ENCODE measurements at regions not wholly inside any gene's neighbourhood (a gene's known extent, or its start where the extent isn't known, plus 50 kb on each side); places are given as distances from the start of the nearest gene placed in this dataset.

- no peak for TF ChIP-seq POLR2A (IDR thresholded peaks at IDR 0.05)
- TF ChIP-seq CTCF (IDR thresholded peaks at IDR 0.05): no peak
Observed at GRCh38 chr1:55457874-55458273, 242.7 kb upstream of the USP24 start.

All from lower leg skin (tissue), 3 donors.